ENCODE measurements at regions not wholly inside any gene's neighbourhood (a gene's known extent, or its start where the extent isn't known, plus 50 kb on each side); places are given as distances from the start of the nearest gene placed in this dataset.
"Not testable (repeated sequence)": the region's sequence is repeated elsewhere in the genome, so short reads cannot be mapped to it uniquely, and the experiment has no call there.

DNA sequence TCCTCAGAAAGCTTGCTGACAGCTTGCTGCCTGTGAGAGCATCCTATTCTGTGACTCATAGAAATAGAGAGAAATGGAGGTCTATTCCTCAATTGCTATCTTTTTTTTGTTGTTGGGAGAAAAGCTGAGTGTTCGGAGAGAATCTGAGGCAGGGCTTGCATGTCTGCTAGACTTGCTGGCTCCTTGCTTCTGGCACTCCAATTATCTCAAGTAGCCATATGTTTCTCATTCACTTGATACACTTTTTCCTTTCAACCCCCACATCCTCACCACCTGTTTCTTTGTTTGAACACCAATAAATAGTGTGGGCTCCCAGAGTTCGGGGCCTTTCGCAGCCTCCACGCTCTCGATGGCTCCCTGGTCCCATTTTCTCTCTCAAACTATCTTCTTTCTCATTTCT is 172.2 kb downstream of the SH2D4B start:
- Histone ChIP-seq H3K27me3 (ENCODE audit: control insufficient read depth in 2 of 2, insufficient read depth in 1 of 2, low read length in 1 of 2) (no peaks in the 10 kb centered on the region), H3K9me3 (ENCODE audit: control insufficient read depth in 2 of 2, insufficient read depth in 1 of 2, low read length in 1 of 2) (no peaks in the 10 kb centered on the region), H3K27ac (ENCODE audit: low read depth in 1 of 2, low read length in 1 of 2) (no peak overlapping the region), H3K36me3 (ENCODE audit: control insufficient read depth in 2 of 2, insufficient read depth in 2 of 2, low read length in 1 of 2) (no peaks in the 10 kb centered on the region), H3K4me3 (ENCODE audit: low read length in 2 of 2) (no peak overlapping the region), H3K4me1 (ENCODE audit: control insufficient read depth in 2 of 2, insufficient read depth in 2 of 2, low read length in 2 of 2) (no peaks in the 10 kb centered on the region)
- WGBS: 97% methylated on average over 5 of the region's 5 CpGs
- DNase-seq (ENCODE audit: low read depth in 6 of 9, low spot score in 9 of 9): no peak

DNA sequence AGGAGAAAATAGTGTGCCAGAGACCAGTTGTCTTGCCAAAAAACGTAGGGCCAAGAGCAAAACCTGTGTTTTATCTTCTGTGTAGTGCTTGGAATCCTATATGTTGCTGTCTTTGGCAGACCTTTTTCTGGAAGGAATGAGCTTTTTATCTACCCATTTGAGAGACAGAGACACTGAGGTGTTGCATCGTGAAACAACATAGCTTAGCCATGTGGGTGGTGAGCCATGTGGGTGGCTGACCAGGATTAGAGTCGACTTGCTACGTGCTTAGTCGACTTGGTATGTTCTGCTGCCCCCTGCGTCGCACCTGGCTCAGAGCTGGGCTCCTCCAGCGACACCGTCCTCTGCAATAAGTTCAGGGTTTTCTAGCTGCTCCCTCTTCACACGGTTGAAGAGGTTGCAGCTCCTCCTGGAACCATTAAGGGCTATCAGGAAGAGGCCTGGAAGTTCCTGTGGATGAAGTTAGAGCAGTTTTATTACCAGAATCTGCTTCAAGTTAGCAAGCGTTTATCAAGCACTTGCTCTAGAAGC is 175.8 kb downstream of the SH2D4B start:
- no peaks in the 10 kb centered on the region for H3K36me3 ChIP-seq (ENCODE audit: control insufficient read depth in 2 of 2, insufficient read depth in 2 of 2, low read length in 1 of 2)
- H3K27me3 ChIP-seq (ENCODE audit: control insufficient read depth in 2 of 2, insufficient read depth in 1 of 2, low read length in 1 of 2): no peaks in the 10 kb centered on the region
- no peaks in the 10 kb centered on the region for H3K9me3 ChIP-seq (ENCODE audit: control insufficient read depth in 2 of 2, insufficient read depth in 1 of 2, low read length in 1 of 2)
- H3K4me1 ChIP-seq (ENCODE audit: control insufficient read depth in 2 of 2, insufficient read depth in 2 of 2, low read length in 2 of 2): no peaks in the 10 kb centered on the region
- no peak overlapping the region for H3K27ac ChIP-seq (ENCODE audit: low read depth in 1 of 2, low read length in 1 of 2)
- H3K4me3 ChIP-seq (ENCODE audit: low read length in 2 of 2): no peak overlapping the region
- 85% methylated on average over 11 of the region's 11 CpGs for WGBS
- DNase-seq (ENCODE audit: low read depth in 6 of 9, low spot score in 9 of 9): no peak

DNA sequence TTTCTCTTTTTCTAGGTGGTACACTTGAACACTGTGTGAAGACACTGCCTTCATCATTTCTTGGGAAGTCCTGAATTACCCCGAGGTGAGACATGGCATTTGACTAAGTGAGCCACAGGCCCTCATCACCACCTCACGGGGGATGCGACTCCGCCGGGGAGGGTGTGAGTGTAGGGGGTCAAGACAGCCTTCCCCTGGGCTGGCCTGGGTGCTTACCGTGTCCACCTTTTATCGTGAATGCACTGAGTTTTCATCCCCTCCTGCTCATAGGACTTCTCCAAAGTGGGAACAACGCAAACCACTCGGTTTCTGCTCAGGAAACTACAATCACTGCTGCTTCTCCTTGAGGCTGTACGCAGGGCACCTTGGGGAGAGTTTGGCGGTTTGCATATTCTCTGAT is 176.9 kb downstream of the SH2D4B start:
- WGBS: 86% methylated on average over 11 of the region's 11 CpGs
- DNase-seq (ENCODE audit: low read depth in 6 of 9, low spot score in 9 of 9): no peak
- Histone ChIP-seq H3K4me3 (ENCODE audit: low read length in 2 of 2) (no peak overlapping the region), H3K36me3 (ENCODE audit: control insufficient read depth in 2 of 2, insufficient read depth in 2 of 2, low read length in 1 of 2) (no peaks in the 10 kb centered on the region), H3K27ac (ENCODE audit: low read depth in 1 of 2, low read length in 1 of 2) (no peak overlapping the region), H3K27me3 (ENCODE audit: control insufficient read depth in 2 of 2, insufficient read depth in 1 of 2, low read length in 1 of 2) (no peaks in the 10 kb centered on the region), H3K4me1 (ENCODE audit: control insufficient read depth in 2 of 2, insufficient read depth in 2 of 2, low read length in 2 of 2) (no peaks in the 10 kb centered on the region), H3K9me3 (ENCODE audit: control insufficient read depth in 2 of 2, insufficient read depth in 1 of 2, low read length in 1 of 2) (no peaks in the 10 kb centered on the region)

DNA sequence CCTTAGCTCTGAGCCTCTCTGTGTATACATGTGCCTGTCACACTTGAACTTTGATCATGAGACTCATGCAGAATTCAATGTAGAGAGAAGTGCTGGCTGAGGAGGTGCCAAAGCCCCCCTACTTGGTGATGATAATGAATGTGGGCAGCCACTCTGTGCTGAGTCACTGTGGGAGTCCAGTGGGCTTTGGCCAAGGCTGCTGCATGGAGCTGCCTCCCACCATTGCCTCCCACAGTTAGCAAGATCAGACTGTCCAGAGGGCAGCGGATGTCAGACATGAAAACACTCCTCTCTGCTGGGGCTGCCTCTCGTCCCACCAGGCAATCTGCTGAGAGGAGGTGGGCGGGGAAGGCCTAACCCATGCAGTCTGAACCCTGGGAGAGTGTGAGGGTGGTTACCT is 180.3 kb downstream of the SH2D4B start:
- Histone ChIP-seq H3K36me3 (ENCODE audit: control insufficient read depth in 2 of 2, insufficient read depth in 2 of 2, low read length in 1 of 2) (no peaks in the 10 kb centered on the region), H3K4me3 (ENCODE audit: low read length in 2 of 2) (no peak overlapping the region), H3K9me3 (ENCODE audit: control insufficient read depth in 2 of 2, insufficient read depth in 1 of 2, low read length in 1 of 2) (no peaks in the 10 kb centered on the region), H3K4me1 (ENCODE audit: control insufficient read depth in 2 of 2, insufficient read depth in 2 of 2, low read length in 2 of 2) (no peaks in the 10 kb centered on the region), H3K27me3 (ENCODE audit: control insufficient read depth in 2 of 2, insufficient read depth in 1 of 2, low read length in 1 of 2) (no peaks in the 10 kb centered on the region), H3K27ac (ENCODE audit: low read depth in 1 of 2, low read length in 1 of 2) (no peak overlapping the region)
- DNase-seq (ENCODE audit: low read depth in 6 of 9, low spot score in 9 of 9): no peak
- 88% methylated on average over 3 of the region's 3 CpGs for WGBS

DNA sequence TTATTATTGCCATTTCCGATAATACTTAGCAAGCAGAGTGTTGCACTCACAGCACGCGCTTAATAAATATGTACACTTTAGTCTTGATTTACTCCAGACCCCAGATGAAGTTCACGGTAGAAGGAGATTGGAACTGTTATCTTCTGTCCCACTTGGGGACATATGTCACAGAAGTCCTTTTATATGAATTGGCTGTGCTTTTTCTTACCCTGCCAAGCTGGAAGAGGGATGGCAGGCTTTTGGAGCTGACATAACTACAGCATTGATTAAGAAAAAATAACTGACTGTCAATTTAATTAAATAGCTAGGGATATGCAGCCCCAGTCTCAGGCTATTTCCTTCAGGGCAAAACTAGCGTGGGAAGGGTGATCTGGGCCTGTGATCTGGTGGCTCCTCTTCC is 182.2 kb downstream of the SH2D4B start:
- DNase-seq (ENCODE audit: low read depth in 6 of 9, low spot score in 9 of 9): no peak
- WGBS: 95% methylated on average over 5 of the region's 5 CpGs
- H3K9me3 ChIP-seq (ENCODE audit: control insufficient read depth in 2 of 2, insufficient read depth in 1 of 2, low read length in 1 of 2): no peaks in the 10 kb centered on the region

DNA sequence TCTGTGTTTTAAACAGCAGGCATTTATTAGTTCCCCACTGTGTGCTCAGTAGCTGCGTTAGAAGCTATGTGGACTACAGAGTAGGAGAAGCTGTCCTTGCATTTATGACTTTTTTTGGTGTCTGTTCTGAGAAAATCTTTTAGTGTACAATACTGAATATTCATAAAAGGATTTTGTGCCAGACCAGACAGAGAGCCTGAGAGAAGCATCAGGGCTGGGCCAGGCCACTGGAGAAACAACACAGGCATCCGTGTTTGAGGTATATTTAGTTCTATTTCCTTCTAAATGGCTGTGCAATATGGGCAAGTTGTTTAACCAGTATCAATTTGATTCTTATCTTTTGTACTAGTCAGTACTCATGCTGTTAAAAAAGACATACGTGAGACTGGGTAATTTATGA is 182.8 kb downstream of the SH2D4B start:
- Histone ChIP-seq H3K4me1 (ENCODE audit: control insufficient read depth in 2 of 2, insufficient read depth in 2 of 2, low read length in 2 of 2) (no peaks in the 10 kb centered on the region), H3K9me3 (ENCODE audit: control insufficient read depth in 2 of 2, insufficient read depth in 1 of 2, low read length in 1 of 2) (no peaks in the 10 kb centered on the region), H3K4me3 (ENCODE audit: low read length in 2 of 2) (no peak overlapping the region), H3K36me3 (ENCODE audit: control insufficient read depth in 2 of 2, insufficient read depth in 2 of 2, low read length in 1 of 2) (no peaks in the 10 kb centered on the region), H3K27ac (ENCODE audit: low read depth in 1 of 2, low read length in 1 of 2) (no peak overlapping the region), H3K27me3 (ENCODE audit: control insufficient read depth in 2 of 2, insufficient read depth in 1 of 2, low read length in 1 of 2) (no peaks in the 10 kb centered on the region)
- WGBS: 85% methylated on average over 3 of the region's 3 CpGs
- DNase-seq (ENCODE audit: low read depth in 6 of 9, low spot score in 9 of 9): no peak

More for the DNA sequence above, 182.2 kb downstream of the SH2D4B start:
- H3K27ac ChIP-seq (ENCODE audit: low read depth in 1 of 2, low read length in 1 of 2): no peak overlapping the region
- no peaks in the 10 kb centered on the region for H3K27me3 ChIP-seq (ENCODE audit: control insufficient read depth in 2 of 2, insufficient read depth in 1 of 2, low read length in 1 of 2)
- no peaks in the 10 kb centered on the region for H3K36me3 ChIP-seq (ENCODE audit: control insufficient read depth in 2 of 2, insufficient read depth in 2 of 2, low read length in 1 of 2)
- H3K4me3 ChIP-seq (ENCODE audit: low read length in 2 of 2): no peak overlapping the region
- no peaks in the 10 kb centered on the region for H3K4me1 ChIP-seq (ENCODE audit: control insufficient read depth in 2 of 2, insufficient read depth in 2 of 2, low read length in 2 of 2)

DNA sequence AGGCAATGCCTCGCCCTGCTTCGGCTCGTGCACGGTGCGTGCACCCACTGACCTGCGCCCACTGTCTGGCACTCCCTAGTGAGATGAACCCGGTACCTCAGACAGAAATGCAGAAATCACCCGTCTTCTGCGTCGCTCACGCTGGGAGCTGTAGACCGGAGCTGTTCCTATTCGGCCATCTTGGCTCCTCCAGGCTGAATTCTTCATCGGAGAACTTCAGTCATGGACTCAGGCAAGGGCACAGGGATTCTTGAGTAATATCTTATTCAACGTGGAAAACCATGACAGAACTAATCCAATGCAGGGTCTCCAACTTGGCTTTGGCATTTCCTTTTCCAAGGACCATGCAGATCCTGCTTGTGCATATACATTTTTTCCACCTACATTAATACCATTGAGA is 190.7 kb downstream of the SH2D4B start:
- not testable (repeated sequence) for H3K4me1 ChIP-seq (ENCODE audit: control insufficient read depth in 2 of 2, insufficient read depth in 2 of 2, low read length in 2 of 2); H3K27me3 ChIP-seq (ENCODE audit: control insufficient read depth in 2 of 2, insufficient read depth in 1 of 2, low read length in 1 of 2)
- 93% methylated on average over 12 of the region's 15 CpGs for WGBS

DNA sequence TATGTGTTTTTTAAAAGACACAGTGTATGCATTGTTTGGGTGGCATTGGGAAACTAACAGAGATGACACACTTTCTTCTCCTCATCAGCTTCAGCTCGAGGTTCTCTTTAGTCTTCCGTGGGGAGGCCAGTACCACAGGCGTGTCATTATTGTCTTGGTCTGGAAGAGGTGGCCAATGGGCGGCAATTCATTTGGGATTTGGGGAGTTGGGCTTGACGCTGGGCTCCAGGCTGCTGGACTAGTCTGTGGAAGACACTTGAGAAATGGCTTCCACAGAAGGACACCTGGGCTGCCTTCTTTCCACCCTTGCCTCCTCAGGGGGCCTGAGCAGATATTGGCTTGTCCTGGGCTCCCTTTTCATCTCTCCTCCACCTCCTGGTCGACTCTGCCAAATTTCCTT is 192.2 kb downstream of the SH2D4B start:
- DNase-seq (ENCODE audit: low read depth in 6 of 9, low spot score in 9 of 9): no peak
- Histone ChIP-seq H3K9me3 (ENCODE audit: control insufficient read depth in 2 of 2, insufficient read depth in 1 of 2, low read length in 1 of 2) (no peaks in the 10 kb centered on the region), H3K4me3 (ENCODE audit: low read length in 2 of 2) (no peak overlapping the region), H3K27me3 (ENCODE audit: control insufficient read depth in 2 of 2, insufficient read depth in 1 of 2, low read length in 1 of 2) (no peaks in the 10 kb centered on the region), H3K4me1 (ENCODE audit: control insufficient read depth in 2 of 2, insufficient read depth in 2 of 2, low read length in 2 of 2) (no peaks in the 10 kb centered on the region), H3K27ac (ENCODE audit: low read depth in 1 of 2, low read length in 1 of 2) (no peak overlapping the region), H3K36me3 (ENCODE audit: control insufficient read depth in 2 of 2, insufficient read depth in 2 of 2, low read length in 1 of 2) (no peaks in the 10 kb centered on the region)
- WGBS: 74% methylated on average over 6 of the region's 6 CpGs

More for the DNA sequence above, 190.7 kb downstream of the SH2D4B start:
- not testable (repeated sequence) for H3K9me3 ChIP-seq (ENCODE audit: control insufficient read depth in 2 of 2, insufficient read depth in 1 of 2, low read length in 1 of 2); DNase-seq (ENCODE audit: low read depth in 6 of 9, low spot score in 9 of 9); H3K36me3 ChIP-seq (ENCODE audit: control insufficient read depth in 2 of 2, insufficient read depth in 2 of 2, low read length in 1 of 2); H3K27ac ChIP-seq (ENCODE audit: low read depth in 1 of 2, low read length in 1 of 2); H3K4me3 ChIP-seq (ENCODE audit: low read length in 2 of 2)

DNA sequence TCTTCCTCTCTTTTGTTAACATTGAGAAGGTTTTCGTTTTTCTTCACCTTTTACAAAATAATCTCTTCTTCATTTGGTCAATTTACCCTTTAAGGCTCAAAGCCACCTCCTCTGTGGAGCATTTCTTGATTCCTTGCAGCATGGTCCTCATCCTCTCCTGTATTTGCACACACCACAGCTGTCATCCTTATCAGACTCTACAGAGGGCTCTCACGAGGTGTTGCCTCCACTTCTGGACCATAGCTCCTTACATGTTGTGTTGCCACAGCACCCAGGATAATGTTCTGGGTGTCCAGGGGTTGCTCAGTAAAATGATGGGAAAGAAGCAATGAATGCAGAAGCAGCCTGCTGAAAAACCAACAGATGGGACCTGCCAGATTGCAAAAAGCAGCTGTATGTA is 192.8 kb downstream of the SH2D4B start:
- Histone ChIP-seq H3K9me3 (ENCODE audit: control insufficient read depth in 2 of 2, insufficient read depth in 1 of 2, low read length in 1 of 2) (no peaks in the 10 kb centered on the region), H3K36me3 (ENCODE audit: control insufficient read depth in 2 of 2, insufficient read depth in 2 of 2, low read length in 1 of 2) (no peaks in the 10 kb centered on the region), H3K4me3 (ENCODE audit: low read length in 2 of 2) (no peak overlapping the region), H3K27me3 (ENCODE audit: control insufficient read depth in 2 of 2, insufficient read depth in 1 of 2, low read length in 1 of 2) (no peaks in the 10 kb centered on the region), H3K27ac (ENCODE audit: low read depth in 1 of 2, low read length in 1 of 2) (no peak overlapping the region), H3K4me1 (ENCODE audit: control insufficient read depth in 2 of 2, insufficient read depth in 2 of 2, low read length in 2 of 2) (no peaks in the 10 kb centered on the region)
- WGBS: 71% methylated on average over 2 of the region's 2 CpGs
- no peak for DNase-seq (ENCODE audit: low read depth in 6 of 9, low spot score in 9 of 9)

DNA sequence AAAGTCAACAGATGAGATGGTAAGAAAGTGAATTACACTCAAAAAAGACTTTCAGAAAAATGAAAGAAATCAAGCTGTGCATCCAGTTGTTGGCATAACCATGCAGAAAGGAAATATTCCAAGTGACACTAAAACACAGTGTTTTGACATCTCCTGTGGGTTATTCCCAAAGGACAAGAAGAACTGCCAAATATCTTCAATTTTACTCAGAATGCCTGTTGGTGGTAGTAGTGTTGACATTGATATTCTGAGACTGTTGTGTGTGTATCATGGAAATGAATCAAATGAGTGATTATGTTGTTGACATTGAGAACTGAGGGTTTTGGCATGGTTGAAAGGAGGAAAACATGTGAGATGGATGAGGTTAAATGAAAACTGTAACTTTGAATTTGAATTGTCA is 196.9 kb downstream of the SH2D4B start:
- Histone ChIP-seq H3K4me3 (ENCODE audit: low read length in 2 of 2) (no peak overlapping the region), H3K36me3 (ENCODE audit: control insufficient read depth in 2 of 2, insufficient read depth in 2 of 2, low read length in 1 of 2) (no peaks in the 10 kb centered on the region), H3K4me1 (ENCODE audit: control insufficient read depth in 2 of 2, insufficient read depth in 2 of 2, low read length in 2 of 2) (no peaks in the 10 kb centered on the region), H3K27me3 (ENCODE audit: control insufficient read depth in 2 of 2, insufficient read depth in 1 of 2, low read length in 1 of 2) (no peaks in the 10 kb centered on the region), H3K9me3 (ENCODE audit: control insufficient read depth in 2 of 2, insufficient read depth in 1 of 2, low read length in 1 of 2) (no peaks in the 10 kb centered on the region), H3K27ac (ENCODE audit: low read depth in 1 of 2, low read length in 1 of 2) (no peak overlapping the region)
- no peak for DNase-seq (ENCODE audit: low read depth in 6 of 9, low spot score in 9 of 9)
